Keratinocyte (primary cell): ENCODE measurements at regions not wholly inside any gene's neighbourhood (a gene's known extent, or its start where the extent isn't known, plus 50 kb on each side); places are given as distances from the start of the nearest gene placed in this dataset.

Source experiments
- DNase-seq: peaks from one replicate; pipeline ENCODE4 v3.0.0-alpha.2; 2011; ENCODE audit warnings: low read depth, missing footprints, low spot score
- FAIRE-seq: peaks from 2 replicates; lab custom pipeline; 2011; peaks lifted over from hg19 to GRCh38; lab: Jason Lieb, UNC
- H2AFZ ChIP-seq: 2 replicates; pipeline ENCODE4 v1.6.0; 2012; ENCODE audit warnings: low read length, control low read depth, inconsistent platforms; ENCODE audit not compliant: control insufficient read depth
- H3K27ac ChIP-seq: 2 replicates; pipeline ENCODE4 v1.5.1; 2011; ENCODE audit warnings: low read length; ENCODE audit not compliant: control insufficient read depth, insufficient read depth
- H3K27me3 ChIP-seq: 3 replicates; pipeline ENCODE4 v1.6.0; 2011; ENCODE audit warnings: low read length; ENCODE audit not compliant: control insufficient read depth, insufficient read depth; ENCODE audit errors: extremely low read depth
- H3K36me3 ChIP-seq, 2 experiments: 2 replicates in 1 of 2; 3 replicates in 1 of 2; pipeline ENCODE4 v1.5.1; 2011; ENCODE audit warnings: low read length in 2 of 2, mild to moderate bottlenecking in 1 of 2; ENCODE audit not compliant: control insufficient read depth in 2 of 2, insufficient read depth in 2 of 2; ENCODE audit errors: extremely low read depth in 1 of 2
- H3K4me1 ChIP-seq: 3 replicates; pipeline ENCODE4 v1.5.1; 2011; ENCODE audit warnings: low read length; ENCODE audit not compliant: control insufficient read depth, insufficient read depth; ENCODE audit errors: extremely low read depth
- H3K4me2 ChIP-seq: 3 replicates; pipeline ENCODE4 v1.6.0; 2011; ENCODE audit warnings: low read depth, low read length; ENCODE audit not compliant: control insufficient read depth, insufficient read depth; ENCODE audit errors: extremely low read depth
- H3K4me3 ChIP-seq, 3 experiments: fragments of 200-600 bp in 1 of 3; sonication (generic) in 1 of 3; 2 replicates in 2 of 3; 3 replicates in 1 of 3; pipeline ENCODE4 v1.5.1; 2011 to 2016; ENCODE audit warnings: low read length in 3 of 3, mild to moderate bottlenecking in 3 of 3, control low read depth in 2 of 3, inconsistent platforms in 1 of 3, low read depth in 1 of 3, mixed read lengths in 1 of 3, mixed run types in 1 of 3, moderate library complexity in 1 of 3; ENCODE audit not compliant: control insufficient read depth in 2 of 3, insufficient read depth in 2 of 3; ENCODE audit errors: extremely low read depth in 1 of 3
- H3K79me2 ChIP-seq: 2 replicates; pipeline ENCODE4 v1.6.0; 2012; ENCODE audit warnings: low read length; ENCODE audit not compliant: control insufficient read depth, insufficient read depth
- H3K9ac ChIP-seq: 3 replicates; pipeline ENCODE4 v1.6.0; 2011; ENCODE audit warnings: low read length; ENCODE audit not compliant: control insufficient read depth, insufficient read depth; ENCODE audit errors: extremely low read depth
- H3K9me1 ChIP-seq: 3 replicates; pipeline ENCODE4 v1.6.0; 2011; ENCODE audit warnings: low read length; ENCODE audit not compliant: control insufficient read depth, insufficient read depth; ENCODE audit errors: extremely low read depth
- H3K9me3 ChIP-seq: 2 replicates; pipeline ENCODE4 v1.5.1; 2012; ENCODE audit warnings: low read depth, low read length; ENCODE audit not compliant: control insufficient read depth
- H4K20me1 ChIP-seq: 3 replicates; pipeline ENCODE4 v1.6.0; 2011; ENCODE audit warnings: low read length; ENCODE audit not compliant: control insufficient read depth, insufficient read depth; ENCODE audit errors: extremely low read depth
- CTCF ChIP-seq, 3 experiments: IDR thresholded peaks in 1 of 3; conservative IDR thresholded peaks in 1 of 3; optimal IDR thresholded peaks in 1 of 3; 2 replicates in 2 of 3; 3 replicates in 1 of 3; pipeline versions ENCODE3 to v1.5.1; 2011; ENCODE audit warnings: low read length in 3 of 3, mild to moderate bottlenecking in 3 of 3, moderate library complexity in 2 of 3, control low read depth in 1 of 3, inconsistent platforms in 1 of 3; ENCODE audit not compliant: insufficient read depth in 2 of 3; ENCODE audit errors: extremely low read depth in 1 of 3
- EZH2 ChIP-seq: IDR thresholded peaks from one replicate; pipeline ENCODE4 v1.6.1; 2012; ENCODE audit warnings: inconsistent platforms, mild to moderate bottlenecking, low read length, moderate library complexity
- dilution Hi-C: fragments of 300-500 bp; cut with MboI; formaldehyde crosslinking; loops from one replicate; pipeline ENCODE4 v1.7.0; 2020; ENCODE audit warnings: low sequenced_read_pairs; ENCODE audit not compliant: extremely low pct_ligation_motif_present

- FAIRE-seq (no peak), DNase-seq (no peak)
- H3K79me2 ChIP-seq, result no peaks in the 10 kb centered on the region
- H3K27me3 ChIP-seq, result no peaks in the 10 kb centered on the region
- TF ChIP-seq EZH2 (no peak), CTCF (optimal IDR thresholded peaks at IDR 0.05 in 1 of 3, IDR thresholded peaks at IDR 0.05 in 1 of 3, conservative IDR thresholded peaks at IDR 0.05 in 1 of 3; ENCODE audit: extremely low read depth in 1 of 3, insufficient read depth in 2 of 3, low read length in 3 of 3) (no peak)
- no peak overlapping the region for H3K4me3 ChIP-seq
- dilution Hi-C loops, result no loop called here
- no peaks in the 10 kb centered on the region for H3K9me1 ChIP-seq
- H3K9me3 ChIP-seq, result peaks cover 1% of the 10 kb centered on the region
- no peaks in the 10 kb centered on the region for H3K36me3 ChIP-seq
- H2AFZ ChIP-seq, result no peak overlapping the region
- no peaks in the 10 kb centered on the region for H4K20me1 ChIP-seq
- no peak overlapping the region for H3K27ac ChIP-seq
- H3K4me2 ChIP-seq, result no peak overlapping the region
- no peaks in the 10 kb centered on the region for H3K4me1 ChIP-seq
- no peak overlapping the region for H3K9ac ChIP-seq
Measured at GRCh38 chr13:65532231-65532630, 1697.9 kb downstream of the PCDH9 start.

GRCh38 chr13:65530688-65531087 is 1699.4 kb downstream of the PCDH9 start:
- Histone ChIP-seq H3K27me3 (no peaks in the 10 kb centered on the region), H2AFZ (no peak overlapping the region), H3K36me3 (no peaks in the 10 kb centered on the region), H3K79me2 (no peaks in the 10 kb centered on the region), H3K4me3 (no peak overlapping the region), H3K9me1 (no peaks in the 10 kb centered on the region), H3K4me2 (no peak overlapping the region), H3K9ac (no peak overlapping the region), H4K20me1 (no peaks in the 10 kb centered on the region), H3K27ac (no peak overlapping the region), H3K9me3 (peaks cover 1% of the 10 kb centered on the region), H3K4me1 (no peaks in the 10 kb centered on the region)
- dilution Hi-C loops, result no loop called here
- FAIRE-seq (no peak), DNase-seq (no peak)
- TF ChIP-seq CTCF (optimal IDR thresholded peaks at IDR 0.05 in 1 of 3, IDR thresholded peaks at IDR 0.05 in 1 of 3, conservative IDR thresholded peaks at IDR 0.05 in 1 of 3; ENCODE audit: extremely low read depth in 1 of 3, insufficient read depth in 2 of 3, low read length in 3 of 3), result no peak
- TF ChIP-seq EZH2, result no peak
